ENCODE measurements at regions not wholly inside any gene's neighbourhood (a gene's known extent, or its start where the extent isn't known, plus 50 kb on each side); places are given as distances from the start of the nearest gene placed in this dataset.
A peak's percentile ranks its signal among the peaks of the same experiment; 100 is the strongest.

- intact Hi-C loops (cut with micrococcal nuclease) = no loop called here
- FAIRE-seq (peak; percentile 87), ATAC-seq (peak; percentile 80), DNase-seq (ENCODE audit: extremely low read depth in 1 of 4, low spot score in 3 of 4) (peak in 3 of 4 experiments; percentile 16 to 66 (median 53))
- in situ Hi-C loops (cut with MboI) = no loop called here
- peak overlapping the region; percentile 39; the same call in 1 of the 2 replicates for H3K4me2 ChIP-seq (ENCODE audit: insufficient read depth, low read length)
- H2AFZ ChIP-seq (ENCODE audit: low read depth, low read length) = peak overlapping the region; percentile 71
- H3K27me3 ChIP-seq (ENCODE audit: control insufficient read depth in 2 of 2, insufficient read depth in 2 of 2, low read length in 2 of 2) = no peaks in the 10 kb centered on the region
- H3K4me1 ChIP-seq (replicated peaks in 1 of 2; ENCODE audit: control insufficient read depth in 2 of 2, insufficient read depth in 2 of 2, low read length in 2 of 2) = peaks cover 5 to 49% of the 10 kb centered on the region in 2 experiments; a peak in 3 of 5 replicates
- POLR2A ChIA-PET = interaction anchor here (0.6 kb wide), 1 partner anchor 160 kb away, joined by 3 read pairs; no protein-coding TSS in a partner anchor
- no peaks in the 10 kb centered on the region for H3K36me3 ChIP-seq (ENCODE audit: control insufficient read depth, insufficient read depth, low read length)
- BruUV-seq (replicated peaks) = TSS peak; percentile 99
- WGBS (ENCODE audit: insufficient coverage, low coverage, missing lambda C conversion rate) = 7% methylated on average over 7 of the region's 7 CpGs
- no peaks in the 10 kb centered on the region for H4K20me1 ChIP-seq (replicated peaks; ENCODE audit: control insufficient read depth, insufficient read depth, low read length)
- no peak overlapping the region for H3K4me3 ChIP-seq
- H3K79me2 ChIP-seq (ENCODE audit: control insufficient read depth, insufficient read depth, low read length) = no peaks in the 10 kb centered on the region
- no peaks in the 10 kb centered on the region for H3K9me1 ChIP-seq (ENCODE audit: control insufficient read depth, insufficient read depth, low read length)
- CTCF ChIA-PET (ENCODE audit: low intra/inter-chr PET ratio) = no interaction called here
- H3K9ac ChIP-seq (ENCODE audit: insufficient read depth in 1 of 2, low read depth in 2 of 2, low read length in 2 of 2) = no peak overlapping the region; a peak in 2 of 4 replicates
- peak overlapping the region; percentile 54 for H3K27ac ChIP-seq (ENCODE audit: extremely low read depth, low read depth, low read length)
- H3K9me3 ChIP-seq (replicated peaks; ENCODE audit: control insufficient read depth, insufficient read depth, low read depth, low read length) = no peaks in the 10 kb centered on the region
- TF ChIP-seq ZBTB40 (IDR thresholded peaks at IDR 0.05) (no peak), ZBTB40 (CRISPR knock-in tag; IDR thresholded peaks at IDR 0.05) (no peak), NR0B1 (IDR thresholded peaks at IDR 0.05; ENCODE audit: partially characterized antibody) (no peak), U2AF1 (optimal IDR thresholded peaks at IDR 0.05; ENCODE audit: low read depth, low read length) (no peak), FOXK1 (CRISPR knock-in tag; IDR thresholded peaks at IDR 0.05; ENCODE audit: borderline replicate concordance) (no peak), BRD9 (IDR thresholded peaks at IDR 0.05; ENCODE audit: low read depth, partially characterized antibody) (no peak), MYNN (IDR thresholded peaks at IDR 0.05) (no peak), MYNN (CRISPR knock-in tag; IDR thresholded peaks at IDR 0.05) (no peak), SNRNP70 (optimal IDR thresholded peaks at IDR 0.05; ENCODE audit: low read depth, low read length) (no peak), ZFP91 (CRISPR knock-in tag; IDR thresholded peaks at IDR 0.05) (no peak), STAT5A (IDR thresholded peaks at IDR 0.05; ENCODE audit: borderline replicate concordance, low read length) (peak; percentile 67; the same call in 1 of the 2 replicates)
These were observed 225.7 kb downstream of the MREG start for GRCh38 chr2:215787565-215788178.
